ENCODE measurements at regions not wholly inside any gene's neighbourhood (a gene's known extent, or its start where the extent isn't known, plus 50 kb on each side); places are given as distances from the start of the nearest gene placed in this dataset.

GRCh38 chr7:377080-378040, 87.4 kb downstream of the FOXL3 start:
- Histone ChIP-seq H3K27me3 (ENCODE audit: low read depth) (peaks cover 72% of the 10 kb centered on the region), H3K4me1 (peaks cover 19% of the 10 kb centered on the region), H3K27ac (replicated peaks) (no peak overlapping the region), H3K9me3 (replicated peaks) (no peaks in the 10 kb centered on the region), H3K36me3 (no peaks in the 10 kb centered on the region), H3K4me3 (no peak overlapping the region)
- peak; percentile 12 for DNase-seq
- TF ChIP-seq CTCF (IDR thresholded peaks at IDR 0.05; ENCODE audit: borderline replicate concordance) = no peak
- intact Hi-C loops (cut with micrococcal nuclease) = no loop called here

GRCh38 chr7:378041-378420, 88.1 kb downstream of the FOXL3 start:
- Histone ChIP-seq H3K36me3 (no peaks in the 10 kb centered on the region), H3K4me1 (peaks cover 19% of the 10 kb centered on the region), H3K27ac (replicated peaks) (no peak overlapping the region), H3K9me3 (replicated peaks) (peaks cover 6% of the 10 kb centered on the region), H3K27me3 (ENCODE audit: low read depth) (peaks cover 72% of the 10 kb centered on the region), H3K4me3 (no peak overlapping the region)
- DNase-seq = no peak
- no peak for TF ChIP-seq CTCF (IDR thresholded peaks at IDR 0.05; ENCODE audit: borderline replicate concordance)
- intact Hi-C loops (cut with micrococcal nuclease) = no loop called here

GRCh38 chr7:378551-379455, 88.8 kb downstream of the FOXL3 start:
- intact Hi-C loops (cut with micrococcal nuclease) = no loop called here
- no peak for DNase-seq

GRCh38 chr7:379456-380138, 89.6 kb downstream of the FOXL3 start:
- intact Hi-C loops (cut with micrococcal nuclease) = no loop called here
- Histone ChIP-seq H3K27ac (replicated peaks) (no peak overlapping the region), H3K36me3 (no peaks in the 10 kb centered on the region), H3K4me3 (peak overlapping the region; percentile 49), H3K9me3 (replicated peaks) (peaks cover 22% of the 10 kb centered on the region), H3K4me1 (peaks cover 19% of the 10 kb centered on the region), H3K27me3 (ENCODE audit: low read depth) (peaks cover 66% of the 10 kb centered on the region)
- DNase-seq = no peak
- TF ChIP-seq CTCF (IDR thresholded peaks at IDR 0.05; ENCODE audit: borderline replicate concordance) = no peak

More at GRCh38 chr7:378551-379455, 88.8 kb downstream of the FOXL3 start:
- Histone ChIP-seq H3K4me3 (peak overlapping the region; percentile 49), H3K27me3 (ENCODE audit: low read depth) (peaks cover 72% of the 10 kb centered on the region), H3K36me3 (no peaks in the 10 kb centered on the region), H3K27ac (replicated peaks) (no peak overlapping the region), H3K9me3 (replicated peaks) (peaks cover 14% of the 10 kb centered on the region), H3K4me1 (peaks cover 19% of the 10 kb centered on the region)
- no peak for TF ChIP-seq CTCF (IDR thresholded peaks at IDR 0.05; ENCODE audit: borderline replicate concordance)

GRCh38 chr7:380139-380485, 90.1 kb downstream of the FOXL3 start:
- intact Hi-C loops (cut with micrococcal nuclease) = no loop called here
- H3K9me3 ChIP-seq (replicated peaks) = peaks cover 27% of the 10 kb centered on the region
- no peak for DNase-seq
- peaks cover 19% of the 10 kb centered on the region for H3K4me1 ChIP-seq
- no peak overlapping the region for H3K27ac ChIP-seq (replicated peaks)
- no peaks in the 10 kb centered on the region for H3K36me3 ChIP-seq
- peak overlapping the region; percentile 49 for H3K4me3 ChIP-seq
- peaks cover 61% of the 10 kb centered on the region for H3K27me3 ChIP-seq (ENCODE audit: low read depth)
- no peak for TF ChIP-seq CTCF (IDR thresholded peaks at IDR 0.05; ENCODE audit: borderline replicate concordance)
